GM19395 (cell line): ENCODE measurements at regions not wholly inside any gene's neighbourhood (a gene's known extent, or its start where the extent isn't known, plus 50 kb on each side); places are given as distances from the start of the nearest gene placed in this dataset.
"Not testable (repeated sequence)": the region's sequence is repeated elsewhere in the genome, so short reads cannot be mapped to it uniquely, and the experiment has no call there.

Experiments
- ATAC-seq: cut with Tn5 transposase; IDR thresholded peaks from one replicate; pipeline ENCODE4 v1.9.1; 2021; ENCODE audit warnings: mild to moderate bottlenecking, moderate library complexity; ENCODE audit not compliant: unreplicated experiment

DNA sequence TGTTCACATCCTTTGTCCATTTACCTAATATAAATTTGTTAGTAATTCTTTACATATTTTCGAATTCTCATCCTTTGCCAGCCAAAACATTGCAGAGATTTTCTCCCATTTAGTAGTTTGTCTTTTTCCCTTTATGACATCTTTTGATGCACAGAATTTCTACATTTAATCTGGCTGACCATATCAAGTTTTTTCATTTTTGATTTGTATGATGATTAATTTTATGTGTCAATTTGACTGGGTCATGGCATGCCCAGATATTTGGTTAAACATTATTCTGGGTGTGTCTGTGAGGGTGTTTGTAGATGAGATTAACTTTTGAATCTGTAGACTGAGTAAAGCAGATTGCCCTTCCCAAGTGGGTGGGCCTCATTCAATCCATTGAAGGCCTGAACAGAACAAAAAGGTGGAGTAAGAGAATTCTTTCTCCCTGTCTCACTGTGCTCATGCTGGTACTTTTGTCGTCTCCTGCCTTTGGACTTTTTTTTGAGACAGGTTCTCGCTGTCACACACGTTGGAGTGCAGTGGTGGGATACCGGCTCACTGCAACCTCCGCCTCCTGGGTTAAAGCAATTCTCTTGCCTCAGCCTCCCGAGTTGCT, 72.1 kb upstream of the EPB41L1 start:
- no peak for ATAC-seq

GRCh38 chr20:36083200-36083599, 71.3 kb upstream of the EPB41L1 start:
- ATAC-seq, result not testable (repeated sequence)

GRCh38 chr20:36084356-36084755, 70.2 kb upstream of the EPB41L1 start:
- ATAC-seq, result no peak

DNA sequence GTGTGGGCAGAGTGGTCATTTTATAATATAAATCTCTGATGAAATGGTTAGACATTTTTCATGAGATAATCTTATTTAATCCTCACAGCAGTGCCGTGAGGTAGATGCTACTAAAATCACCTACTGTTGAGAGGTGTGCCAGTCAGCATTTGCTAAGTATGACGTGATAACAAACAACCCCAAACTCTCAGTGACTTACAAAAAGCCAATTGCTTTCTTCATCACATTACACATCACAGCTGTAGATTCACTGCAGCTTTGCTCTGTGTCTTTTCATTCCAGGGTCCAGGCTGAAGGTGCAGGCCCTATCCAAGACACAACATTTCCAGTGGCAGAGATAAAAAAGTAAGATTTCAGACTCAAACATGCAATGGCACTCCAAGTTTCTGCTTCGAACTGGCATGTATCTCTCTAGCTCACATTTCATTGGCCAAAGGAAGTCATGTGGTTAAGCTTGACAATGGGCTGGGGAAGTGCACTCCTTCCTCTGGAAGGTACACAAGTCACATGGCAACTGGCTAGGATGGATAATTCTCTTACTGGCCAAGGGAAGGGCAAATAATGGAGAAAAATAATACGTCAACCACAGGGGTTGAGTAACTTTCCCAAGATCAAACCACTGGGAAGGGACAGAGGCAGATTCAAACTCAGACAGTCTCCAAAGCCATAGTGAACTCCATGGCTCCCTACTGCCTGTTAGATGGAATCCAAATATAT, 69.5 kb upstream of the EPB41L1 start:
- ATAC-seq, result no peak

- ATAC-seq, result no peak
Observed at GRCh38 chr20:36085686-36086267, 68.8 kb upstream of the EPB41L1 start.

DNA sequence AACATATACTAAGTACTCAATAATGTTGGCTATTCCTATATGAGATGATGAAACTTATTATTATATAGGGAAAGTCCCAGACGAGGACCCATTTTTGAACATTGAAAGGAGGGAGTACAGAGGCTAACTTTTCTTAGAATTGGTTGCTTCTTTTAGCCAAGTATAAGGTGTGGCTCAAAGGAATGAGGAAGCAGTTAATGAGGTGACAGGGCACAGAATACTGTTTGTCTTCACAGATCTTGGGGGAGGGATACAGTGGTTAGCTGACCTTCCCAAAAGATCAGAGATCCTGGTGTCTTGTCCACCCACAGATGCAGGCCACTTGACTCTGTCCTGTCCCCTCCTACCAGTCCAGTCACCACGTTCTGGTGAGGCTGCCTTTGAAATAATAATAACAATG, 67.8 kb upstream of the EPB41L1 start:
- ATAC-seq, result no peak

- ATAC-seq, result no peak
Observed at GRCh38 chr20:36090223-36090622, 64.3 kb upstream of the EPB41L1 start.

- ATAC-seq, result no peak
Observed at GRCh38 chr20:36091561-36092397, 62.8 kb upstream of the EPB41L1 start.

DNA sequence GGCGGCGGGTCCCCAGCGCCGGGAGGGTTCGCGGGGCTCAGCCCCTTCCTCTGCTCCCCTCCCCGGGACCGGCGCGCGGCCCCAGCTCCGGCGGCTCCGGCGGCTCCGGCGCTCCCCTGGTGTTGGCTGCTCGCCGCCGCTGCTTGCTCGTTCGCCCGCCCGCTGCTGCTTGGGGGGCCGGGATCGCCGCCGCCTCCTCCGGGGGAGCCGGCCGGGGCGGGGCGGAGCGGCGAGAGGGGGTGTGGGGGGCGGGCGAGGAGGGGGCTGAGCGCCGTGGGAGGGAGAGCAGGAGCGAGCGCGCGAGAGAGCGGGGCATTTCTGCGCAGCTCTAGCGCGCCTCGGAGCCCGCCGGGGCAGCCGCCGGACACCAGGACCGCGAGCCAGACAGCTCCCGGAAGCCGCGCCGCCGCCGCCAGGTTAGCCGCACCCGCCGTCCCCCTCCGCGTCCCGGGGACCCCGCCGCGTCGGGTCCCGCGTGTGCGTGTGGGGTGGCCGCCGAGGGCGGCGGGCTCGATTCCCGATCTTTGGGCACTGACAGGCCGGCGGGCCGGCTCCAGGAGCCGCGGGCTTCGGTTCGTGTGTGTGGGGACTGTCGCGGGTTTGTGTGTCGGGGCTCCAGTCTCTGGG, 62.0 kb upstream of the EPB41L1 start:
- ATAC-seq, result no peak

- no peak for ATAC-seq
Observed at GRCh38 chr20:36093025-36093803, 61.3 kb upstream of the EPB41L1 start.

GRCh38 chr20:36093804-36094145, 60.8 kb upstream of the EPB41L1 start:
- no peak for ATAC-seq

DNA sequence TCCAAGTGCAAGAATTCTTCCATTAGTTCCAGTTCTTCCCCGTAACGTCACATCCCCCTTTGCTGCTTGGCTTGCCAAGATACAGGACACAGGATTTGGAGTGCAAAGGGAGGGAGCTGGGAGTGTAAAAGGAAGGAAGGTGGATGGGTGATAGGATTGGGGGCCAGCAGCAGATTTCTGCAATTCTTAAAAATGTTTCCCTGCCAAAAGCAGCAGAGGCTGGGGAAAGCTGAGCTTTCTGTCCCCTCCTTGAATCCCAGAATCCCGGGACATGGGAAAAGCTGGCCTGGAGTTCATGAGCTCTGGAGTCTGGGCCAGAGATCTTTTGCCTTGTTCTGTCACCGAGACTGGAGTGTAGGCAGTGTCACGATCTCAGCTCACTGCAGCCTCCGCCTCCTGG, 60.0 kb upstream of the EPB41L1 start:
- no peak for ATAC-seq

DNA sequence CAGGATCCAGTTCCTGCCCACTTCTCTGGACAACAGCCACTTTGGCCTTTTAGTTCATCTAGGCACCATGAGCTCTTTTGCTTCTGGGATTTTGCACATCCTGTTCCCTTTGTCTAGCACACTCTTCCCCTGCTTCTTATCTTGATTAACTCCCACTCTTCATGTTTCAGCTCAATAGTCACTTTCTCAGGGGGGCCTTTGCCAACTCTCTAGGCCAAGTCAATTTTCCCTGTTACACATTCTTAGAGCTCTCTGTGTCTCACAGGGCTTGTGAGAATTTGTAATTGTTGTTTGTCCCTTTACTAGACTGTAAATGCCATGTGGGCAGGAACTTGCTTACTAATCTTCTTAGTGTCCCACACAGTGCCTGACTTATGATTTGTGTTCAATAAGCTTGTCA, 58.1 kb upstream of the EPB41L1 start:
- ATAC-seq, result no peak

DNA sequence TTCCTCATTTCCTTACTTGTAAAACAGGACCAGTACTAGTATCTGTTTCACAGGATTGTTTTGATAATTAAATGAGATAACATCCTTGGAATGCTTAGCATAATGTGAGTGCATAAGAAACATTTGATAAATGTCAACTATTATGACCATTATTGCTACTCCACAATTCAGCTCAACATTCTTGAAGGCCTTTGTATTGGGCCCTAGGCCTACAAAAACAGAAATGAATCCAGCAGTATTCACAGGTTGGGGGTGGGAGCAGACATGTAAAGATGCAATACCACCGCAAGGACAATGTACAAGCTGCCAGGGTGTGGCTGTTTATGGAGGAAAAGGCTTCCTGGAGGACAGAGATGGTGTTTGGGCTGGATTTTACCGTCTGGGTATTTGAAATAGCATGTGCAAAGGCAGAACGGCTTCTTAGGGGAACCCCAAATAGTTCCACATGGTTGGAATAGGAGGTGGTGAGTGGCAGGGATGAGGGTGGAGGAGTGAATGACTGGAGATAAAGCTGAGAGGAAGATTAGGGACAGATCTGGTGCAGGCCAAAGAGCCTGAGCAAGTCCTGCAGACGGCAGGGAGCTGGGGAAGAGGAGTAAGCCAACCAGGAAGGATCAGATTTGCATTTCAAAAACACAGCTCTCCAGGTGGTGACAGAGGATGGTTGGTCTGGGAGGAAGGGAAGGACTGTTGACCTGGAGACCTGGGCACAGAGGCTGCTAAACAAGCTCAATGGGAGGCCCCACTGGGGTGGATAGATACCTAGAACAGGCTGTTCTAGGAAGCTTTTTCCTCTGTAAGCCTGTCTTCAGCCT, 57.0 kb upstream of the EPB41L1 start:
- ATAC-seq, result no peak

GRCh38 chr20:36098364-36098763, 56.2 kb upstream of the EPB41L1 start:
- peak; percentile 89 for ATAC-seq

DNA sequence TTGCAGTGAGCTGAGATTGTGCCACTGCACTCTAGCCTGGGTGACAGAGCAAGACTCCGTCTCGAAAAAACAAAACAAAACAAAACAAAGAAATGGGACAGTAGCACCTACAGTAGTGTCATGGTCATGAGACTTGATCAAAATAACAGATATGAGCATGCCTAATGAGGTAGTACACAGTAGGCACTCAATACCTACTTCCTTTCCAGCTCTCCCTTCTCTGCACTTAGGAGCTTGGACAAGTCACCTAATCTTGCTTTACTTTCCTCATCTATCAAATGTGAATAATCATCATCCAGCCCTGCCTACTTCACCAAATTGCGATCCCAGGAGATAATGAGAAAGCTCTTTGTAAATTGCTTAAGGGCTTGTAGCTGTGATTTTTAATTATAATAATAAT, 55.4 kb upstream of the EPB41L1 start:
- ATAC-seq, result no peak

- no peak for ATAC-seq
Observed at GRCh38 chr20:36101192-36101591, 53.3 kb upstream of the EPB41L1 start.

DNA sequence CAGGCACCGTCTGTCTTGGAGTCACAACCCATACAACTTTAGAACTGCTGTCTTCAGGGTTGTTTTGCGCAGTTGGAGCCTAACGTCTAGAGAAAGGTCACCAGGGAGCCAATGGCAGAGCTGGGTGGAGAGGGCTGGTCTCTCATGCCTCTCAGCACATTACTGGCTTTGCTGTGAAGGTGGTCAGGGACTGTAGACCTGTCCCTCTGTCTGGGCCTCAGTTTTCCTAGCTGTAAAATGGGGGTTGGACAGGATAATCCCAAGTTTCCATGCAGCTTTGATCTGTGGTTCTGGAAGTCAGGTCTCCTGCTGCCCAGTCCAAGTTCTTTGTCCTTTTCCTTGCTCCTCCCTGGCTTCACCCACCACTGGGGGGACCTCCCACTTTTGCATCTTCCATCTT, 52.2 kb upstream of the EPB41L1 start:
- ATAC-seq, result no peak

- ATAC-seq, result no peak
Observed at GRCh38 chr20:36102809-36103596, 51.5 kb upstream of the EPB41L1 start.
